Retina (tissue), 1 donor: ENCODE measurements at regions not wholly inside any gene's neighbourhood (a gene's known extent, or its start where the extent isn't known, plus 50 kb on each side); places are given as distances from the start of the nearest gene placed in this dataset.
A peak's percentile ranks its signal among the peaks of the same experiment; 100 is the strongest.

Experiments
- DNase-seq: peaks from one replicate; pipeline ENCODE4 v3.0.0-alpha.2; 2016

DNA sequence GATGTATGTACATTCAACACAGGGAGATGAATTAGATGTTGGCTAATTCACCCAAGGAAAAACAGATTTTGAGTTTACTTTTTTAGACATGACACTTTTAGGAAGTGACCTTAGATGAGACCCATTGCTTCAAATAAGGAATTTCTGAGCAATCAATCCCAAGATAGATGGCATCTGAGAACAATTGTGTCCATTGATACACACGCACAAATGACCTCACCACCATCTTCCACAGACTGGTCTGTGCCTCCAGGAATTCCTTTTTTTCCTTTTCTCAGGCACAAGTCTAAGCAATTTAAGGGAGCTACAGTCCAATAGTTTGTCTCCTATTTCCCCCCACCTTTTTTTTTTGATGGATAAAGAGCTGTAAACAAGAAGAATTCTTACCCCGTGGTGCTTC lies 265.3 kb downstream of the TBL1XR1 start:
- no peak for DNase-seq

DNA sequence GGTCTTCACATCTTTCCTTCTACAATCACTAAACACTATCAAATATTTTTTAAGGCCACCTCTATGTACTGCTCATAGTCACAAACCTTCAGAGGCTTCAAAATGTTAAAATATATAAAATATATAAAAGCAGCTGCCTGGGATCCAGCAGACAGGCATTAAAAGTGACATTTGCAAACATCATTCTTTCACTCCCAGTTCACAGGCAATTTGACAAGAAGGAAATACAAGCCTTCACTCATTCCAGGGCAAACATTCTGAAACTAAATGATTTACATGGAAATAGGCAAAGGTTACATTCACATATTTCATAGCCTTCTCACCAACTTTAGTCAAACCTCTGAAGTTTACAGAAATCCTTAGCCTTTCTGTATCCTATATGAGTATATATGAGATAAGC lies 266.3 kb downstream of the TBL1XR1 start:
- DNase-seq: no peak

DNA sequence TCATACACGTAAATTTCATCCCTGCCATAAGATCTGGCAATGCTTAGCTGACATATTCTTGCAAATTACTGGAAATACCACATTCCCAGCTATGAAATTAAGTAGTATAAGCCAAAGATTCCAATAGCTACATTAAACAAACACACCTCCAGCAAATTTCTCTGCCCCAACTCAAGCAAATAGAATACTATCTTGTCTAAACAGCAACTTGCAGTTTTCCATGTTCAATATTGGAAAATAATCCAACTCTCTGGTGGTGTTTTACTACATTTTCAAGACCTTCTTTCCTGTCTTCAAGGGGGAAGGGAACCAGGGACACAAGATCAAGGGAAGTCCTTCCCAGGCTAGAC lies 268.7 kb downstream of the TBL1XR1 start:
- no peak for DNase-seq

DNA sequence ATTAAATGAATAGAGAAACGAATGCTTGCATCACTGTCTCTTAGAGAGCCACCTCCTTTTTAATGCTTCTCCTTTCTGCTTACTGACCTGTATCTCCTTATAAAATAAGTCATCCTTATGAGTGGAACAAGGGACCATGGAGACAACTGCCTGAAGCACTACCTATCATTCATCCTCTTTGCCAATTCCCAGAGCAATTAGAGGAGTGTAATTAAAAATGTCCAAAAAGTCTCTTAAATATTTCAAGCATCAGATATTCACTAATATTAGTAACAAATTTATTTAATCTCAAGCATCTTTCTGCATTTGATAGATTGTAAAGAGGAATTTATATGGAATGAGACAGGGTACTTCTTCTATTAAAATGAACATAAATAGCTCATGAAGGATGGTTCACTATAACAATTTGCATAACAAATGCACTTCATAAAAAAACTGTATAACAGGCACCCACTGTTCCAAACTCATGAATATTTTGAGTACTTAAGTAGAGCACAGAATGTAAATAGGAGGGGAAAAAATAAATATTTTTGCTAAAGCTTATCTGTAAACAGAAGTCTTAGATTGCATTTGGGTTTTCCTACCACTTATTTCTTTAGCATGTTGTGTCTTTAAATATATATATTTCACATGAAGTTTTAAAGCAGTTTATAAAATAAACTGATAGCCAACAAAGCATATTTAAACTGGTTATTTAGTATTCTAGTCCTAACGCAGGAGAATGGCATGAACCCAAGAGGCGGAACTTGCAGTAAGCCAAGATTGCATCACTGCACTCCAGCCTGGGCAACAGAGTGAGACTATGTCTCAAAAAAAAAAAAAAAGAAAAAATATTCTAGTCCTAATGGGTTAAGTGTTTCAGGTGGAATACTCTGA lies 269.3 kb downstream of the TBL1XR1 start:
- DNase-seq: no peak

DNA sequence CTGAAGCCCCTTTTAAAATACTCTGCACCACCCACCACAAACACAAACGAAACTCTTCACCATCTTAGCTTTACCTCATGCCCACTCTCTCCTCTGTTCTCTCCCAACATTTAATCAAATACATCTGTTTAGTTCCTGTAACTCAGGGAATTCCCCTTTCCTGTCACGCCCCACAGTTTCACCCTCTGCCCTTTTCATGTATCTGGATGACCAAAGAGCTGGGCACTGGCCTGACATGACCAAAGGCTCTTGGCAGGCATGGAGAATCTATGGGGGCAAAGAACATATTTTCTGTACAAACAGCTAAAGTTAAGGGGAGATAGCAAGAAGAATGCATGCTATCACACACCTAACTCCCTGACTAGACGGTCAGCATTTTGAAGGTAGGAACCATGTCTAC lies 270.0 kb downstream of the TBL1XR1 start:
- DNase-seq: no peak

DNA sequence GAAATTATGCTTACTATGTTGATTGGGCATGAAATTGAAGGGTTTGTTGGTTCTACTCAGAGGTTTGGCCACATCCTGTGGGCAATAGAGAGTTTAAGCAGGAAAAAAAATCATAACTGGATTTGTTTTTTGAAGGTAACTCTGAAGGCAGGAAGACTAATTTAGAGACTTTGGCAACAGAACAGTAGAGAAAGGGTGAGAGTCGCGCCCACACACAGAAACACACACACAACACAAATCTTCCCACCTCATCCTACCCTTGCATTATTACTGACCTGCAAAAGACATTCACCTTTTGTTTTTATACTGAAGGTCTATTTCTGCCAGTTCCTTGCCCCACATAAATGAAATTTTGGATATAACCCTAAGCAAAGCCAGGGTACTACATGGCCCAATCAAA lies 270.6 kb downstream of the TBL1XR1 start:
- no peak for DNase-seq

DNA sequence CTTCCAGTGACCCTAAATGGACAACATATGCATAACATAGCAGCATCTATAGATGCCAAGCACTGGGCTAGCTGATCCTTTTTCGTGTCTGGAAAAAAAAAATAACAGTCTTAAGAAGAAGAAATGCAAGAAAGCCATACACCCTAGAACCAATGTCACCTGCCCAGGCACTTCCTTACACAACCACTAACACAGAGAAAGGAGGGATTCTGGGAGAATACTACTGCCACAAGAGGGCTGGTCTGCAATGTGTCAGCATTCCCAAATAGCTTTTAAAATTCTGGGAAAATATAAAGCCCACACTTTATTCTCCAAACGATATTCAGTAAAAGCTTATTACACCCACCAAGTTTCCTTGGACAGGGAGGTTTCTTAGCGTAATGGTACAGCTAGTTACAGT lies 271.2 kb downstream of the TBL1XR1 start:
- DNase-seq: no peak

DNA sequence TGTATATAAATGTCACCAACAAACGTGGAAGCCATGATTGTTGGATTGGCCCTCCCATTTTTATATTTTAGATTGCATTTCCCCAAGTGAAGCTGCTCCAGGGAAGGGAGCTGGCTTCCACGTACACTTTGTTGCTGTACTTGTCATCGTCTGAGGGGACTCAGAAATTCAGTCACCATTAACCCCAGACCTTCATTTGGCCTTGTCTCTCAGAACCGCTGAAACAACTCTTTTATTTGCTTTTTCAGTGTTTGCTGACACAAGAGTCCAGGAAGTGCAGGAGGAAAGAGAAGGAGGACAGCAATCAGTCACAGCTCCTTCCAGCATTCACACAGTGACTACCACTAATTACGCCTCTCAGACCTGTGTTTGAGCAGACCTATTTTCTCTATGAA lies 276.5 kb downstream of the TBL1XR1 start:
- peak; percentile 78 for DNase-seq

DNA sequence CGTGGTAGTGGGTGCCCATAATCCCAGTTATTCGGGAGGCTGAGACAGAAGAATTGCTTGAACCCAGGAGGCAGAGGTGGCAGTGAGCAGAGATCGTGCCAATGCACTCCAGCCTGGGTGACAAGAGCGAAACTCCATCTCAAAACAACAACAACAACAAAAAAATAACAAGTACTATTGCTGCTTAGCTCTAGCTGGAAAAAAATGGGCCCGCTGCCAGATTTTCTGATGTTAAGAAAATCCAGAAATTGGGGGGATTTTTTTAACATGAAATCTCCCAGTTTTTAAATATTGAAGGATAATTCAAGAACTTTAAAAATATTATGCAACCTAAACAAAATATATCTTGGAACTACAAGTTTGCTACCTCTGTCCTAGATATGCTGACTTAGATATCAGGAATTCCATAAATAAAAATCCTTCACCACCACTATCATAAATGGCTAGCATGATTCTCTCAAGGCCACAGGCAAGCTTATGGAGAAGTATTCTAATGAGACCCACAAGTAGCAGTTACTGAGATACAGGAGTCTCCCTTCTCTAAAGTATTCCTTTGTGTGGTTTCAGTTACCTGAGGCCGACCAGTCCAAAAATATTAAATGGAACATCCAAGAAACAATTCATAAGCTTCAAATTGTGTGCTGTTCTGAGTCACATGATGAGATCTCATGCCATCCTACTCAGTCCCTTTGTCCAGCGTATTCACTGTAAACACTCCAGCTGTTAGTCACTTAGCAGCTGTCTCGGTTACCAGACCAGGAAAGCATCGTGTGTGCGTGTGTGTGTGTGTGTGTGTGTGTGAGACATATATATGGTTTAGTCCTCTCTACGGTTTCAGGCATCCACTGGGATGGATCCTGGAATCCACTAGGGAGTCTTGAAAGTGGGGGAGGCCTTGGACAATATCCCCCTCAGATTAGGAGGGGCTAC lies 277.2 kb downstream of the TBL1XR1 start:
- DNase-seq: peak; percentile 78

DNA sequence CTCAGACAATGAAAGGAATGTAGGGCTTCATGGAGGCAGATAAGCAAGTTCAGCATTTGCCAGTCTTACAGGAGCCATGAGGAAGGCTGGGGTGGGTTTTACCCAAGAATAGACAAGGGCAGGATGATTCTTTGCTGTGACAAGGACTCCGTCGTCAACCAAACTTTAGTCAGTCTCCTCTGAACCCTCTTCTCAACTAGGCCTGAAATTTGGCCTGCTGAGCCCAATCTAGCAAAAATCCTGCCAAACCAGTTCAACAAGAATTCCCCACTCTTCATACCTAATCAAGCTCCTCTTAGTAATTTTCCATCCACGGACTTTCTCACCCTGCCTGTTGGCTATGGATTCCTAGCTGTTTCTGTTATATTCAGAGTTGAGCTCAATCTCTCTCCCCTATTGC lies 280.5 kb downstream of the TBL1XR1 start:
- no peak for DNase-seq

DNA sequence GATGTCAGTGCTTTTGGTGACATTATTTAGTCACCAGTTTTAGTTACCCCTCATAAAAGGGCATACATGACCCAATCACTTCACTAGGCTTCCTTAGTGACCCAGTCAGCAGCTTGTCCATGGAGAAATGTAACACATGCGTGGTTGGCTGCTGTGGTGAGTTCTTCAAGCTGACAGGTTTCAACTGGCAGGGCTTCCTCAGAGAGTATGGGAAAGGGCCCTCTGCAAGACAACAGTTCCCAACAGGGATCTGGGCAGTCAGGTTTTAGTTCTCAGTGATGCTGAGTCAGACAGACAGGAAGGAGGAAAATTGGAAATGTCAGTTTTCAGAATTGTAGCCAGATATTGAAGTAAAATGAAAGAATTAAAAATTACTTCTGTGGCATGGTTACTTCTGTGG lies 282.5 kb downstream of the TBL1XR1 start:
- peak; percentile 33 for DNase-seq

DNA sequence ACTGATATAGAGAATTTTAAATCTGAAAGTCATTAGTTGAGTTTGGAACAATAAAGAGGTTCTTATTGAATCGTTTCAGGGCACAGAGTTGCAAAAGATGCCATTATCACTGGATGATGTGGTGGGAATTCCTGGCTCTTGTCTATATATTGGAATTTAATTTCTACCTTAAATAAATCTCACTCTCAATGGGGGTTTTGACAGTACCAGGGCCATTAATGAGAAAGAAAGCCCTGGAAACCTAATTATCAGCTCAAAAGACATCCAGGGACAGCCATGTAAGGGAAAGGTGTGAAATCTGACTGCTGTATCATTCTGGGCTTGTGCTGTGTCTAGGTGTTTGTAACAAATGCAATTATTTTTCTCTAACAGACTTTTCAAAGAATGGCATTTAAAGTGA lies 285.7 kb downstream of the TBL1XR1 start:
- DNase-seq: no peak

DNA sequence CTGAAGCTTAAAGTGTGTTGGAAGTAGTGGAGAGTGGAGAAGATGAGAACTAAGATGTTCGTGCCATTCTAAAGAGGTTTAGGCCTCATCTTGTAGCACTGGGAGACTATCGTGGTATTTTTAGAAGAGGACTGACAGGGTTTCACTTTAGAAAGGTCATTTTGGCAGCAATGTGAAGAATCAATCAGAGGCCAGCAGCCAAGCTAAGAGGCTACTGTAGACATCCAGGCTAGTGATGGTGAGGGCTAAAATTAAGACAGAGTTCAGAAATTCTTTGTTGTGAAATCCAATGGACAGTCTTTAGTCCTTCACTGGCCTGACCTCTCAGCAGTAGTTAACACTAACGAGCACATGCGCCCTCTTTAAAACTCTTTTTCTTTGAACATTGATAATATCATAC lies 288.2 kb downstream of the TBL1XR1 start:
- DNase-seq: no peak

DNA sequence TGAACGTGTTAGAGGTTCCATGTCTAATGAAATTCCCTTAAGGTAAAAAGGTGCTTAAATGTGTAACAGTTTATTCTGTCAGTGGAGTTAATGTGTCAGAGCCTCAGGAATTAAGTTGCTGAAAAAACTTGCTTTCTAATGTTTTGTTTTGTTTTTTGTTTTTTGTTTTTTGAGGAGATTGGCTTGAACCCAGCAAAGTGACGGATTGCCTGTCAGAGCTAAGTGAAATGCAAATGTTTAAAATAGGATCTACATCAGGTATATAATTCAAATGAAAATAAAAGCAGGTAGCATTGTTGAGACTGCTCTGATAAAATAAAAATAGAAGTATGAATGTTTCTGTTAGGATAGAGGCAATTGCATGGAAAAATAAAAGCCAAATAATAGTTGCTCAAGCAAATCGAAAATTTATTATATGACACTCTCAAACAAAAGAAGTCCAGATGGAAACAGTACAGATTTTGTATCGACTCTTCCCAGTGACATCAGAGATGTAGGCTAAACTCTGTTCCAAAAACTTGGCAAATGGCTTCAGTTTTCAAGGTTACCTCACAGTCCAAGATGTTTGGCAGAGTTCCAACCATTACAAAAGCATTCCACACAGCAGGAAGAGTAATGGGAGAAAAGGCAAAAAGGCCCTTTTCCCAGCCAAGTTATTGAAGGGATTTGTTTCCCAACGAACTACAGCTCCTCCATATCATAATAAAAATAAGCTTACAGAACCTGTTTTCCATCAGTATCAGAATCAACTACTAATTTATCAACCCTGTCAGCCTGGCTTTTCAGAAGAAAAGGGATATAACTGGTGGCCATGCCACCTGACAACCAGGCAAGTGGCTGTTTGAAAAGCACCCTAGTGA lies 291.0 kb downstream of the TBL1XR1 start:
- no peak for DNase-seq

DNA sequence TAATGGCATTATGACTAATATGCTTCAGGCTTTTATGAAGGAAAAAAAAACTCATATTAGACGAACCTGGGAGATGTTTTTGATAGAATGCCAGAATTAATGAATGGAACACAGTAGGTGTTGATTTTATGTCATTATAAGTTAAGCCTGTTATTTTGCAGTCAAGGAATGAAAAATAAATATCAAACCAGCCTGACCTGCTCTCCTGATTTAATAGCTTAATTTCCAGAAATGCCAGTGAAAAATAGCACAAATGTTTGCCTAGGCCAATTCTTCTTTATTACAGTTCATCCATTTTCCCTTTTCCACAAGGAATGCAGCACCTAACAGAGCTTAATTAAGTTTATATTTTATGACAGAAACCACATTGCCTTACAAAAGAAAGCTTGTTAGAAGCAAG lies 292.0 kb downstream of the TBL1XR1 start:
- DNase-seq: no peak

DNA sequence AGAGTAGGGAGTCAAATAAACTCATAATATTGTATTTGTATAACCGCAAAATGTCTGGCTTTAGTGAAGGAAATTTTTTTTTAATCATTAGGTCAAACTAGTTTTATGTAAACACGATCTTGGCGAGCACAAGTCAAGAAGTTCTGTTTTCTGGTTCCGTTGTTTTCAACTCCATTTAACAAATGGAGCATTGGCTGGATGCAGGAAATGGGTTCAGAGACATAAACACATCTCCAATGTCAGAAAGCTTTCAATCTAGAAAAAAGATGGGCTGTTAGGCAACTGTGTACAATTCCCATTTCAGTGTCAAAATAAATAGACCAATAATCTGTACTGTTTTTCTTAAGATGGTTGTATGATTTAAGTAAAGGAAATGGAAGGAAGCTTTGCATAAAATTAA lies 292.8 kb downstream of the TBL1XR1 start:
- no peak for DNase-seq

DNA sequence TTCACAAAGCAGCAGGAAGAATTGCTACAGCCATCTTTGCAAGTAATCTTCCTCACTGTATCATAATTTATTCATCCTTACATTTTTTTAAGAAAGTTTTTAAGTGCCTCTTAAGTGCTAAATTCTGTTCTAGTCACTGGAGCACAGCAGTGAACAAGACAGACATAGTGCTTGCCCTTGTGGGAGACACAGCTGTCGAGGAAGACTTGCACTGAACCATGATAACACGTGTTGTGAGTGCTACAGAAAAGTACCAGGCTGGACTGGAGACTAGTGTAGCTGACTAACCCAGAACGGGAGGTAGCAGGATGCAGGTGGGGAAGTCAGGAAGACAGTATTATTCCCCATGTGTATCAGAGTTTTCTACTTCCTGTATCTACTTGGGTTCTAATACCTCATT lies 300.6 kb downstream of the TBL1XR1 start:
- DNase-seq: peak; percentile 46

DNA sequence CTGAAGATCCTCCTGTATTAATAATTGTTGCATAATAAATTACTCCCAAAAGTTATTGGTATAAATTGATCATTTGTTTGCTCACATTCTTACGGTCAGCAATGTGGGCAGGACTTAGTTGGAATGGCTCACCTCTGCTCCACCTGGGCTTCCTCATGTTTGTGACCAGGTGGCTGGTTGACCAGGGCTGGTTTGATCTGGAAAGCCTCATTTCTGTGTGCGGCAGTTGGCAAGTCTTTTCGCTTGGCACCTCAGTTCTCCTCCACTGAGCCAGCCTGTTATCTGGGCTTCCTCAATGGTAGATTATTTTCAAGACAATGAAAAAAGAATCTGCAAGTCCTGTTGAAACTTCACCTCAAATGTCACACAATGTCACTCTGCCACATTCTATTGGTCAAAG lies 301.1 kb downstream of the TBL1XR1 start:
- DNase-seq: no peak

DNA sequence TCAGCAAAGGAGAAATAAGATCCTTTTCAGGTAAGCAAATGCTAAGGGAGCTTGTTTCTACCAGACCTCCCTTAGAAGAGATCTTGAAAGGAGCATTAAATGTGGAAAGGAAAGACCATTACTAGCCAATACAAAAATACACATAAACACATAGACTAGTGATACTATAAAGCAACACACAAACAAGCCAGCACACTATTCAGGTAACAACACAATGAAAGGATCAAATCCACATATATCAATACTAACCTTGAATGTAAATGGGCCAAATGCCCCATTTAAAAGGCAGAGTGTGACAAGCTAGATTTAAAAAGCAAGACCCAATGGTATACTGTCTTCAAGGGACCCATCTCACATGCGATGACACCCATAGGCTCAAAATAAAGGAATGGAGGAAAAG lies 317.6 kb downstream of the TBL1XR1 start:
- no peak for DNase-seq

DNA sequence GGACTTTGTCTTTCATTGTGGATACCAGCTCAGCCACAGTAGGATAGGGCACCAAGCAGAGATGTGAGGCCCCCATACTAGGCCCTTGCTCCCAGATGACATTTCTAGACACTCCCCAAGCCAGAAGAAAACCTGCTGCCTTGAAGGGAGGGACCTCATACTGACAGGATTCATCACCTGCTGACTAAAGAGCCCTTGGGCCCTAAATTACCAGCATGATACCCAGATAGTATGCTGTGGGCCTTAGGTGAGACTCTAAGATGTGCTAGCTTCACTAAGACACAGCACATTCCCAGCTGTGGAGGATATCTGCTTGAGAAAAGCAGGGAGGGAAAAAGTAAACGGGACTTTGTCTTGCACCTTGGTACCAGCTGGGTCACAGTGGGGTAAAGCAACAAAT lies 324.0 kb downstream of the TBL1XR1 start:
- no peak for DNase-seq

DNA sequence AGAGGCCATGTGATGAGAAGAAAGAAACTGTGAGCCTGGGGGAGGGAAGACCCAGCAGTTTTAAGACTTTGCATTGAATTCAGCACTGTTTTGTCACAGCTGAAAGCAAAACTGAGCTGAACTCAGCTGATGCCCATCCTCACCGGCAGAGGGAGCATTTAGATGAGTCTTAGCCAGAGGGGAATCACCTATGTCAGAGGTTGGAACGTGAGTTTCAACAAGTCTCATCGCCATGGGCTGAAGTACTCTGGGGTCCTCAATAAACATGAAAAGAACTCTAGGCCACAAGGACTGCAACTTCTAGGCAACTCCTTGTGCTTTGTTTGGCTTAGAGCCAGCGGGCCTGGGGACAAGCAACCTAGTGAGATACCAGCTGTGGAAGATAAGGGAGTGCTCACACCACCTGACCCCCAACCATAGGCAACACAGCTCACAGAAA lies 324.5 kb downstream of the TBL1XR1 start:
- DNase-seq: peak; percentile 60

DNA sequence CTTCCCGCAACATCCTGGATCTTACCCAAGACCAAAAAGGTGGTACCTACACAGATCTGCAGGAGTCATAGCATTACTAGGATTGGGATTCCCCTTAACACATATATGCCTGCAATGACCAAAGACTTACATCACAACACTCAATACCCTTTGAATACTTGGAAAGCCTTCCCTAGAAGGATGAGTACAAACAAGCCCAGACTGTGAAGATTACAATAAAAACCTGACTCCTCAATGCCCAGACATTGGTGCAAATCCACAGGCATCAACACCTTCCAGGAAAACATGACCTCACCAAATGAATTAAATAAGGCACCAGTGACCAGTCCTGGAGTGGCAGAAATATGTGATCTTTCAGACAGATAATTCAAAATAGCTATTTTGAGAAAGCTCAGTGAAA lies 326.8 kb downstream of the TBL1XR1 start:
- DNase-seq: no peak
